Heart right ventricle (tissue), 16 donors: ENCODE measurements at regions not wholly inside any gene's neighbourhood (a gene's known extent, or its start where the extent isn't known, plus 50 kb on each side); places are given as distances from the start of the nearest gene placed in this dataset.

Source experiments
- ATAC-seq, 8 donors: fragments of 200-7000 bp; cut with Tn5 transposase; one replicate each; pipeline ENCODE4 v1.9.1; 2020; ENCODE audit warnings: mild to moderate bottlenecking in 8 of 8, moderate library complexity in 8 of 8, moderate number of reproducible peaks in 1 of 8
- DNase-seq, 2 donors: peaks; one replicate each; pipeline ENCODE4 v3.0.0-alpha.2; 2020
- H3K27ac ChIP-seq, 10 donors: fragments of 200-600 bp; sonication (generic) in 2 of 10; one replicate each; pipeline versions ENCODE4 v1.5.0 to v1.8.0; 2020 to 2022; ENCODE audit warnings: mild to moderate bottlenecking in 3 of 10
- H3K27me3 ChIP-seq, 7 donors: fragments of 200-600 bp; one replicate each; pipeline ENCODE4 v1.8.0; 2021 to 2022; ENCODE audit warnings: mild to moderate bottlenecking in 2 of 7
- H3K36me3 ChIP-seq, 9 donors: fragments of 200-600 bp; sonication (generic) in 1 of 9; one replicate each; pipeline versions ENCODE4 v1.5.0 to v1.8.0; 2020 to 2022; ENCODE audit warnings: mild to moderate bottlenecking in 2 of 9
- H3K4me1 ChIP-seq, 9 donors: fragments of 200-600 bp; sonication (generic) in 1 of 9; one replicate each; pipeline versions ENCODE4 v1.5.0 to v1.8.0; 2020 to 2022; ENCODE audit warnings: mild to moderate bottlenecking in 4 of 9
- H3K4me3 ChIP-seq, 10 donors: fragments of 200-600 bp; sonication (generic) in 2 of 10; one replicate each; pipeline versions ENCODE4 v1.5.0 to v1.8.0; 2020 to 2022; ENCODE audit warnings: mild to moderate bottlenecking in 7 of 10, moderate library complexity in 2 of 10
- H3K9me3 ChIP-seq, 11 donors: fragments of 200-600 bp in 10 of 11; sonication (generic) in 2 of 11; one replicate each; pipeline versions ENCODE4 v1.5.0 to v1.8.0; 2013 to 2022; ENCODE audit warnings: mild to moderate bottlenecking in 2 of 11, control low read depth in 1 of 11, moderate library complexity in 1 of 11
- CTCF ChIP-seq, 9 donors: fragments of 200-600 bp; sonication (generic) in 2 of 9; IDR thresholded peaks; one replicate each; pipeline versions ENCODE4 v1.5.0 to v1.8.0; 2021 to 2022; ENCODE audit warnings: antibody characterized with exemption in 9 of 9, mild to moderate bottlenecking in 5 of 9, moderate library complexity in 1 of 9
- WGBS, 2 donors: extraction: QIAGEN DNeasy Blood & Tissue Kit; methylation state at CpG; one replicate each; pipeline ENCODE4 v1.1.7; 2013; ENCODE audit warnings: inconsistent platforms in 1 of 2; 5-methylcytosine and 5-hydroxymethylcytosine counted together
- intact Hi-C, 10 donors: fragments of 100-400 bp; cut with DNase I; formaldehyde crosslinking; loops; one replicate each; pipeline versions ENCODE4 v1.11.1 to v1.14.2; 2022
- donor health status: Arrhythmogenic right ventricular cardiomyopathy.
- donor health status: ischemic (EF 13 %, LVEDD 7.1; RV severe dilation, severe dysfunction).
- donor health status: healthy with polysubstance abuse.
- donor health status: DM: no; HTN: yes; CAD: no.
- donor health status: DM: no; HTN: no; CAD: no.
- donor health status: ischemic (EF 25% LVEDD 6.9; RV normal size, moderate dysfunction).
- donor health status: ischemic (EF 25% LVEDD 5.7; RV mildly dilated, moderate dysfunction).
- donor health status: healthy.
- donor health status: DM: yes; HTN: yes; CAD: no.
- donor health status: Ischemic cardiomyopathy.
- donor health status: ischemic (EF 35%, LVEDD 5.7; RV mildly dilated, moderate dysfunction).
- donor health status: nonischemic (EF 11% LVEDD 7.7; RV severe dilation, severe dysfunction).
- donor health status: DM: yes; HTN: yes; CAD: no.
- donor health status: PGD.
- donor health status: ischemic (EF 29% LVEDD 5.4; RV normal size, mild dysfunction).
- donor health status: nonischemic (EF 23%, LVEDD 6.1; RV moderate dilation, normal function).

- intact Hi-C loops = no loop called here
- no peak for TF ChIP-seq CTCF (IDR thresholded peaks at IDR 0.05)
- no peak overlapping the region for H3K27ac ChIP-seq
- WGBS, 2 donors = 80 to 88% methylated on average over 19 of the region's 19 CpGs
- no peaks in the 10 kb centered on the region for H3K4me1 ChIP-seq
- no peak overlapping the region for H3K4me3 ChIP-seq
- DNase-seq = no peak
- ATAC-seq = no peak
- H3K36me3 ChIP-seq = no peaks in the 10 kb centered on the region
- H3K27me3 ChIP-seq = peaks cover 0 to 28% (median 4%) of the 10 kb centered on the region in 7 donors
- no peaks in the 10 kb centered on the region for H3K9me3 ChIP-seq
These were observed 101.6 kb upstream of the FRMD1 start for GRCh38 chr6:168180548-168181011.

GRCh38 chr6:168179702-168180382, 100.8 kb upstream of the FRMD1 start:
- Histone ChIP-seq H3K9me3 (no peaks in the 10 kb centered on the region), H3K36me3 (no peaks in the 10 kb centered on the region), H3K4me3 (no peak overlapping the region), H3K27me3 (peaks cover 0 to 32% (median 5%) of the 10 kb centered on the region in 7 donors), H3K27ac (no peak overlapping the region), H3K4me1 (no peaks in the 10 kb centered on the region)
- intact Hi-C loops = no loop called here
- ATAC-seq (no peak), DNase-seq (no peak)
- WGBS, 2 donors = 91 to 94% methylated on average over 25 of the region's 25 CpGs
- TF ChIP-seq CTCF (IDR thresholded peaks at IDR 0.05) = no peak

DNA sequence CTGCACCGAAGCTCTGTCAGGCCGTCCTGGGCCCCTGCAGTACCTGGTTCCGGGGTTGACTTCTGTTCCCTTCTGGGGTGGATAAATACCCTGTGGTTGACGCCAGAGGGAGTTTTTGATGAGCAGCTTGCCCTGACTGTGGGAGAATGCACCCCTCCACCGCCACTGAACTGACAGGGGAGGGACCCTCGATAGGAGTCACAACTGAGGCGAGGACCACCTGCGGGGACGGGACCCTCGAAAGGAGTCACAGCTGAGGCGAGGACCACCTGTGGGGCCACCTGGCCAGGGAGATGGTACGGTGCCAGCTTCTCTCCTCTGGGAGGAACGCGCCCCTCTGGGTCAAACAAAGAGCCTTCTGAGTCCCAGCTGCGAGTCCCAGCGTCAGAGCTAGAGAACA, 100.1 kb upstream of the FRMD1 start:
- H3K4me1 ChIP-seq = no peaks in the 10 kb centered on the region
- H3K9me3 ChIP-seq = no peaks in the 10 kb centered on the region
- intact Hi-C loops = no loop called here
- TF ChIP-seq CTCF (IDR thresholded peaks at IDR 0.05) = no peak
- peaks cover 0 to 30% (median 5%) of the 10 kb centered on the region in 7 donors for H3K27me3 ChIP-seq
- no peak overlapping the region for H3K27ac ChIP-seq
- no peaks in the 10 kb centered on the region for H3K36me3 ChIP-seq
- ATAC-seq = no peak
- H3K4me3 ChIP-seq = no peak overlapping the region
- DNase-seq = no peak
- 89 to 90% methylated on average over 16 of the region's 16 CpGs for WGBS, 2 donors

GRCh38 chr6:168177103-168177891, 98.3 kb upstream of the FRMD1 start:
- intact Hi-C loops = no loop called here
- no peak for ATAC-seq

More at GRCh38 chr6:168177103-168177891, 98.3 kb upstream of the FRMD1 start:
- Histone ChIP-seq H3K36me3 (no peaks in the 10 kb centered on the region), H3K27me3 (peaks cover 0 to 30% (median 11%) of the 10 kb centered on the region in 7 donors), H3K4me3 (no peak overlapping the region), H3K9me3 (no peaks in the 10 kb centered on the region), H3K4me1 (no peaks in the 10 kb centered on the region), H3K27ac (no peak overlapping the region)
- no peak for DNase-seq
- TF ChIP-seq CTCF (IDR thresholded peaks at IDR 0.05) = no peak
- WGBS, 2 donors = 91 to 92% methylated on average over 8 of the region's 8 CpGs
